PFSK-1 (cell line): ENCODE measurements at regions not wholly inside any gene's neighbourhood (a gene's known extent, or its start where the extent isn't known, plus 50 kb on each side); places are given as distances from the start of the nearest gene placed in this dataset.

Source experiments
- FOXP2 ChIP-seq: optimal IDR thresholded peaks from 2 replicates; pipeline ENCODE3; 2011; ENCODE audit warnings: borderline replicate concordance, control low read depth, inconsistent platforms; ENCODE audit not compliant: insufficient read depth; ENCODE audit errors: extremely low read length, extremely low read depth
- POLR2AphosphoS5 ChIP-seq: IDR thresholded peaks from 2 replicates; pipeline ENCODE4 v1.6.1; 2012; ENCODE audit warnings: low read depth, mild to moderate bottlenecking, control low read depth, low read length, moderate library complexity
- SIN3A ChIP-seq: IDR thresholded peaks from 2 replicates; pipeline ENCODE4 v1.6.1; 2012; ENCODE audit warnings: mild to moderate bottlenecking, low read length, moderate library complexity, borderline replicate concordance; ENCODE audit not compliant: insufficient read depth
- TAF1 ChIP-seq: IDR thresholded peaks from 2 replicates; pipeline ENCODE4 v1.6.1; 2012; ENCODE audit warnings: low read length, control low read depth, borderline replicate concordance; ENCODE audit not compliant: insufficient read depth
- TF ChIP-seq, protein P1 (sequence below), 2 experiments: IDR thresholded peaks; 2 replicates each; pipeline versions ENCODE4 v1.6.1 to v1.8.0; 2011 to 2012; ENCODE audit warnings: low read depth in 2 of 2, low read length in 2 of 2, control low read depth in 1 of 2, inconsistent platforms in 1 of 2, mild to moderate bottlenecking in 1 of 2, moderate library complexity in 1 of 2; ENCODE audit not compliant: insufficient read depth in 1 of 2

DNA sequence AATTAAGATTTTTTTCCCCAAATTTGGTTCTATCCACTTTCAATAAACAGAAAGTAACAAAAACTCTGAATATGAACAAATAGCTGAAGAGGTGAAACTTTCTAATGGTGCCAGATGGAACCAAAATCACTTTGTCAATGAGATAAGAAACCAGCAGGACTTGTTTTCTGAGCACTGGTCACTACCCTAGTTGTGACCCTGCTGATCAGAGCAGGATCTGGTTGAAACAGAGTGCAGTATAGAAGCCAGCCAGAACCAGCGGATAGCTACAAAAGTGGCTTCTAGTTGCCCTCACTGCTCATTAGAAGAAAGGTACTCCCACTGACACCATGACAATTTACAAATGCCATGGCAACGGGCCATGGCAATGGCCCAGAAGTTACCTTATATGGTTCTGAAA is 158.3 kb upstream of the PIEZO2 start:
- TF ChIP-seq, protein P1, sequence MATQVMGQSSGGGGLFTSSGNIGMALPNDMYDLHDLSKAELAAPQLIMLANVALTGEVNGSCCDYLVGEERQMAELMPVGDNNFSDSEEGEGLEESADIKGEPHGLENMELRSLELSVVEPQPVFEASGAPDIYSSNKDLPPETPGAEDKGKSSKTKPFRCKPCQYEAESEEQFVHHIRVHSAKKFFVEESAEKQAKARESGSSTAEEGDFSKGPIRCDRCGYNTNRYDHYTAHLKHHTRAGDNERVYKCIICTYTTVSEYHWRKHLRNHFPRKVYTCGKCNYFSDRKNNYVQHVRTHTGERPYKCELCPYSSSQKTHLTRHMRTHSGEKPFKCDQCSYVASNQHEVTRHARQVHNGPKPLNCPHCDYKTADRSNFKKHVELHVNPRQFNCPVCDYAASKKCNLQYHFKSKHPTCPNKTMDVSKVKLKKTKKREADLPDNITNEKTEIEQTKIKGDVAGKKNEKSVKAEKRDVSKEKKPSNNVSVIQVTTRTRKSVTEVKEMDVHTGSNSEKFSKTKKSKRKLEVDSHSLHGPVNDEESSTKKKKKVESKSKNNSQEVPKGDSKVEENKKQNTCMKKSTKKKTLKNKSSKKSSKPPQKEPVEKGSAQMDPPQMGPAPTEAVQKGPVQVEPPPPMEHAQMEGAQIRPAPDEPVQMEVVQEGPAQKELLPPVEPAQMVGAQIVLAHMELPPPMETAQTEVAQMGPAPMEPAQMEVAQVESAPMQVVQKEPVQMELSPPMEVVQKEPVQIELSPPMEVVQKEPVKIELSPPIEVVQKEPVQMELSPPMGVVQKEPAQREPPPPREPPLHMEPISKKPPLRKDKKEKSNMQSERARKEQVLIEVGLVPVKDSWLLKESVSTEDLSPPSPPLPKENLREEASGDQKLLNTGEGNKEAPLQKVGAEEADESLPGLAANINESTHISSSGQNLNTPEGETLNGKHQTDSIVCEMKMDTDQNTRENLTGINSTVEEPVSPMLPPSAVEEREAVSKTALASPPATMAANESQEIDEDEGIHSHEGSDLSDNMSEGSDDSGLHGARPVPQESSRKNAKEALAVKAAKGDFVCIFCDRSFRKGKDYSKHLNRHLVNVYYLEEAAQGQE (IDR thresholded peaks at IDR 0.05; ENCODE audit: insufficient read depth in 1 of 2, low read depth in 2 of 2, low read length in 2 of 2): no peak
- TF ChIP-seq FOXP2 (no peak), SIN3A (no peak), POLR2AphosphoS5 (no peak), TAF1 (no peak)

DNA sequence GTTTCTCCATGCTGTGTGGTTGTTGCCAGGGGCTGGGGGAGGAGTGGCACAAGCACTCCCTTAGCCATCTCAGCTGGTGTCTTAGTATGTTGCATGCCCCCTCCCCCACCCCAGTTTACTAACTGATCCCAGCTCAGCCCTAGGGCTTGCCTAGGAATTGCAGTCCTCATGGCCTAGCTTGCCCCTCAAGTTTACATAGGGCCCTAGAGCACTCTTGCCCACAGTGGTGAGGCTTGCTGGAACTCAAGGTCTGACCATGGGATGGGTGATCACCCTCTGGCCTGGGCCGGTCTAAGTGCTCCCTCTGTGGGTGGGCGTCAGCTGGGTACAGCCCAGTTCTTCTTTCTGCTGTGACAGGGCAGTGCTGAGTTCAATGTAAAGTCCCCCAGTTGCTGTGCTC is 156.1 kb upstream of the PIEZO2 start:
- TF ChIP-seq POLR2AphosphoS5 (no peak), SIN3A (no peak), TAF1 (no peak), FOXP2 (no peak)
- TF ChIP-seq, protein P1 (IDR thresholded peaks at IDR 0.05; ENCODE audit: insufficient read depth in 1 of 2, low read depth in 2 of 2, low read length in 2 of 2): no peak

DNA sequence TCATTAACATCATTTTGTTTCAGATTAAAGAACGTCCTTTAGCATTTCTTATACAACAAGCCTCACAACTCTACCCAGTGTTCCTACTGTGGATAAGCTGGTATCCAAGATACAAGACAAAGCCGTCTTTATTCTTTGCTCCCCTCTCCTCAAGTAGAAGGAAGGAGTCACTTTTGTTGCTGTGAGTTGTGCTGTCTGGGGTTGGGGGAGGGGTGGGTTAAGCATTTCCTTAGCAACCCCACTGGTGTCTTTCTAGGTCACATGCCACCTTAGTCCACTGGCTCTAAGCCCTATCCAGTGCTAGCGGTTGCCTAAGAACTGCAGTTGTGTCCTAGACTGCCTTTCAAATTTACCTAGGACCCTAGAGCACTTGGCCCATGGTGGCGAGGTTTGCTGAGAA is 155.6 kb upstream of the PIEZO2 start:
- TF ChIP-seq, protein P1 (IDR thresholded peaks at IDR 0.05; ENCODE audit: insufficient read depth in 1 of 2, low read depth in 2 of 2, low read length in 2 of 2): no peak
- TF ChIP-seq FOXP2: no peak
- no peak for TF ChIP-seq SIN3A
- no peak for TF ChIP-seq POLR2AphosphoS5
- TF ChIP-seq TAF1: no peak

DNA sequence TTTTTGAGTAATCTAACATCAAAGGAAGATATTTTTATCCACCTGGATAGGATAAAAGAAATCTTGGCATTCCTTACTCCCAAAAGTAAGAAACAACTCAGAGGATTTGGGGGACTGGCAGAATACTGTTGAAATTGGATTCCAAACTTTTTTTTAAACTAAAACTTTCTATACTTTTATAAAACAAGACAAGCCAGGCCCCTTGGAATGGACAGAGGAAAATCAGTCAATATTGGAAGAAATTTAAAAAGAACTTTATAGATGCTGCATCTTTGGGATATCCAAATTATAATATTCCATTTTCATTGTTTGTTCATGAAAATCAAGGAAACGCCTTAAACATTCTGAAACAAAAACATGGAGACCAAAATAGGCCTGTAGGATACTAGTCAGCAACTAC is 147.6 kb upstream of the PIEZO2 start:
- TF ChIP-seq TAF1 (no peak), SIN3A (no peak), POLR2AphosphoS5 (no peak), FOXP2 (no peak)
- TF ChIP-seq, protein P1 (IDR thresholded peaks at IDR 0.05; ENCODE audit: insufficient read depth in 1 of 2, low read depth in 2 of 2, low read length in 2 of 2): no peak

DNA sequence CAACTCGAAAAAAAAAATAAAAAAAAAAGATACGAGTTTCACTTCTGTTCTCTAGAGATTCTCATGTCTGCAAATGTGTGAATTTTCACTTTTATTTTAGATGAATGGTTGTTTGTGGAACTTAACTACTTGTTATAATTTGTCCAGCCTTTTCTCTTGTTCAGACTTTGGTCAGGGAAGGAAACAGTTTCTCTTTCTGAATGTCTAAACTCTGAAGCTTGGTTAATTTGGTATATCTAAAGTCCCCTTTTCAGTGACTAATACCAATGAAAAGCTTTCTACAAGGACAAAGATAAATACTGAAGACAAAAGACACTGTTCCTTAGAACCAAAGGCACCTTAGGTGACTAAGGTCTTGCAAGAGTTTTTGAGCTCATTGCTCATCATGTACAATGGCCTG is 144.4 kb upstream of the PIEZO2 start:
- no peak for TF ChIP-seq FOXP2
- TF ChIP-seq SIN3A: no peak
- TF ChIP-seq, protein P1 (IDR thresholded peaks at IDR 0.05; ENCODE audit: insufficient read depth in 1 of 2, low read depth in 2 of 2, low read length in 2 of 2): no peak
- TF ChIP-seq POLR2AphosphoS5: no peak
- TF ChIP-seq TAF1: no peak
